Testis (tissue), 2 donors: ENCODE measurements at regions not wholly inside any gene's neighbourhood (a gene's known extent, or its start where the extent isn't known, plus 50 kb on each side); places are given as distances from the start of the nearest gene placed in this dataset.

Experiments used
- CTCF ChIP-seq, 3 experiments: fragments of 450-650 bp in 2 of 3; fragments of 200-600 bp in 1 of 3; sonication (generic) in 1 of 3; IDR thresholded peaks; one replicate each; pipeline ENCODE4 v1.5.1; 2016 to 2019; ENCODE audit warnings: antibody characterized with exemption in 3 of 3, mild to moderate bottlenecking in 2 of 3, moderate library complexity in 1 of 3
- POLR2A ChIP-seq: fragments of 450-650 bp; IDR thresholded peaks from one replicate; pipeline ENCODE4 v1.6.1; 2017; ENCODE audit warnings: antibody characterized with exemption, mild to moderate bottlenecking, moderate library complexity

DNA sequence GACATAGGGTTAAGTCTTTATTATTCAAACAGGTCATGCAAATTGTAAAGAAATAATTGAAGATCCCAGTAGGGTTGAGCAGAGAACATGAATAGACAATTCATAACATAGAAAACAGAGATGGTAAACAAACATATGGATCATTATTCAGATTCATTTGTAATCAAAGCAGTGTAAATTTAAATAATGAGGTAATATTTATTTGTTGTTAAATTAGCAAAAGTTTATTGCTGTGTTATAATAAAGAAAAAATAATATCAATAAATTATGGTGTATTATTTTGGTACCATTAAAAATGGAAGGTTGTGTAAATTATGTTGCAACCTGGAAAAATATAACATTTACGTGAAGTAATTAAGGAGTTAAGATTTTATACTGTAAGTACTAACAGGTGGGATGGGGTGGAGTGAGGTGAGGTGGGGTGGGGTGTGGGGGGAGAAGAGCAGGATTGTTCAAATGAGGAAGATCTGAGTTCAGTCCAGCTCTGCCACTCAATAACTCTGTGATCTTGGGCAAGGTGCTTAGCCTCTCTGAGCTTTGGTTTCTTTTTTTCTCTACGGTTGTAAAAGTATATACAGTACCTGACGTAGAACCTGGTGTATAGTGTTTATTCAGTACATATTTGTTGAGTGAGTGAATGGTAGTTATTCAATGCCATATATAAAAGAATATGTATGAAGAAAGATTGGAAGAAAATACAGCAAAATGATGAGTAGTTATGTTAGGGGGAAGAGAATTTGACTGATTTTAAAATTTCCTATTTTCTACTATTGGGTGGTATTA is 140.3 kb upstream of the KIF26B start:
- TF ChIP-seq CTCF (IDR thresholded peaks at IDR 0.05), result no peak
- TF ChIP-seq POLR2A, result no peak
